ACC112 (cell line): ENCODE measurements at regions not wholly inside any gene's neighbourhood (a gene's known extent, or its start where the extent isn't known, plus 50 kb on each side); places are given as distances from the start of the nearest gene placed in this dataset.

ENCODE experiments used
- H2AFZ ChIP-seq: fragments of 200-600 bp; sonication (generic); one replicate; pipeline ENCODE4 v1.6.0; 2017; ENCODE audit warnings: antibody characterized with exemption, low read length; ENCODE audit not compliant: unreplicated experiment
- H3K27ac ChIP-seq: fragments of 200-600 bp; sonication (generic); 2 replicates; pipeline ENCODE4 v1.5.1; 2014; ENCODE audit warnings: low read depth, mild to moderate bottlenecking, antibody characterized with exemption, low read length, moderate library complexity
- H3K27me3 ChIP-seq: fragments of 200-600 bp; sonication (generic); 2 replicates; pipeline ENCODE4 v1.6.1; 2014; ENCODE audit warnings: mild to moderate bottlenecking, antibody characterized with exemption, low read length, moderate library complexity, mixed read lengths; ENCODE audit not compliant: insufficient read depth
- H3K36me3 ChIP-seq: fragments of 200-600 bp; sonication (generic); 2 replicates; pipeline ENCODE4 v1.6.1; 2016; ENCODE audit warnings: mild to moderate bottlenecking, antibody characterized with exemption, low read length, moderate library complexity, mixed read lengths; ENCODE audit not compliant: insufficient read depth
- H3K4me1 ChIP-seq: fragments of 200-600 bp; sonication (generic); one replicate; pipeline ENCODE4 v1.6.1; 2016; ENCODE audit warnings: low read length, mixed read lengths; ENCODE audit not compliant: insufficient read depth, unreplicated experiment, control insufficient read depth
- H3K4me3 ChIP-seq: fragments of 200-600 bp; sonication (generic); 2 replicates; pipeline ENCODE4 v1.5.1; 2014; ENCODE audit warnings: mild to moderate bottlenecking, low read depth, low read length
- H3K79me2 ChIP-seq: fragments of 200-600 bp; sonication (generic); one replicate; pipeline ENCODE4 v1.6.0; 2016; ENCODE audit warnings: low read length; ENCODE audit not compliant: control insufficient read depth, unreplicated experiment, insufficient read depth

DNA sequence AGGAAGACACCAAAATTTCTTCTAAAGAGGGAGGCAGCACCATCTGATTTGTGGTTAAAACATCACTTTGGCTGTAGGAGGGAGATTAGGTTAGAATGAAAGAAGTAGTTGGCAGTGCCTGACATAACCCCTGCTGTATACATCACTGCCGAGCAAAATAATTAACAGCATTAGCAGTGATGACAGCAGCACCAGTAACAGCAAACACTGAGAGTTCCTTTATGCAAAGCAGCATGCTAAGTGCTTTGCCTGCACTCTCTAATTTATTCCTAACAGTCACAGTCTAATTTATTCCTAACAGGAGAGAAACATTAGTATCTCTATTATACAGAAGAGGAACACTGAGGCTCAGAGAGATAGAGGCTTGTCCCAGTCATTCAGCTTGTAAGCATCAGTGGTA is 1469.7 kb downstream of the AACS start:
- H3K4me3 ChIP-seq, result no peak overlapping the region
- no peak overlapping the region for H2AFZ ChIP-seq
- H3K4me1 ChIP-seq, result no peaks in the 10 kb centered on the region
- no peaks in the 10 kb centered on the region for H3K27me3 ChIP-seq
- H3K27ac ChIP-seq, result no peak overlapping the region
- H3K79me2 ChIP-seq, result no peaks in the 10 kb centered on the region
- no peaks in the 10 kb centered on the region for H3K36me3 ChIP-seq

DNA sequence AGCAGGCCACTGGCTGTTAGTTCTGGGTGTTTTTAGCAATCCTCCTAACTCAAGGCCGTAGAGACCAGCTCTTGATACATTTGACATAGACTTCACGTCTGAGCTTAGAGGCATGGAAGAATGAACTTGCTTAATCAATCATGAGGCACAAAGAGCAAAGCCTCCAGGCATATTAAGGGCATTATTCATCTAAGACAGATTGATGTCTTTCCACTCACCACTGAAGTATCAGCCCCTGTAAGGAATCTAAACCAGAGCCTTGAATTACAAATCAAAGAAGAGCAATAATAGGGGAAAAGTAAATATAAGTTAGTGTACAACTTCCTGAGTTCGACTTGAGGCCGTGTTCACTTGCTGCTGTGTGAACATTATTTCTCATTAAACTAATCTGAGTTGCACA is 1470.7 kb downstream of the AACS start:
- Histone ChIP-seq H3K4me1 (no peaks in the 10 kb centered on the region), H3K4me3 (no peak overlapping the region), H3K27me3 (no peaks in the 10 kb centered on the region)

DNA sequence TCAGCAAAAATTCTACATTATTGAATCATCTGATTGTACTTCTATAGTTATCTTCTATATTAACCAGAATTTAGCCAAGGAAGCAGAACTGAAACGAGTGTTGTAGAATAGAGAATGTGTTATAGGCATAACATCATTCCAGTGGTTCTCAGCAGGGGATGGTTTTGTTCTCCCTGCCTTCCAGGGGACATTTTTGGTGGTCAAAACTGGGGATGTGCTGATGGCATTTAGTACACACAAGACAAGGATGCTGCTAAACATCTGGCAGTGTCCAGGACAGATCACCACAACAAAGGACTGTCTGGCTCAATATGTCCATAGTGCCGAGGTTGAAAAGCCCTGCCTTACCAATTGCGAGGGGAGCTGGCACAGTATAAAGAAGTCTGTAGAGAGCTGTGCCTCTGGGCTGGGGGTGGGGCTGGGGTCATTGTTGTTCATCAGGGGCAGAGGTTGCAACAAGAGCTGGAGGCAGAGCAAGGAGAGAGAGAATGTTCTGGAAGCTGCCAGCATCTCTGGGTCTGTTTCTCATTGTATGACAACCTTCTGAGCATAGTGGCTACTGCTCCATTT is 1472.8 kb downstream of the AACS start:
- H3K79me2 ChIP-seq, result no peaks in the 10 kb centered on the region
- no peak overlapping the region for H3K4me3 ChIP-seq

More for the DNA sequence above, 1470.7 kb downstream of the AACS start:
- Histone ChIP-seq H3K27ac (no peak overlapping the region), H3K36me3 (no peaks in the 10 kb centered on the region), H2AFZ (no peak overlapping the region), H3K79me2 (no peaks in the 10 kb centered on the region)

DNA sequence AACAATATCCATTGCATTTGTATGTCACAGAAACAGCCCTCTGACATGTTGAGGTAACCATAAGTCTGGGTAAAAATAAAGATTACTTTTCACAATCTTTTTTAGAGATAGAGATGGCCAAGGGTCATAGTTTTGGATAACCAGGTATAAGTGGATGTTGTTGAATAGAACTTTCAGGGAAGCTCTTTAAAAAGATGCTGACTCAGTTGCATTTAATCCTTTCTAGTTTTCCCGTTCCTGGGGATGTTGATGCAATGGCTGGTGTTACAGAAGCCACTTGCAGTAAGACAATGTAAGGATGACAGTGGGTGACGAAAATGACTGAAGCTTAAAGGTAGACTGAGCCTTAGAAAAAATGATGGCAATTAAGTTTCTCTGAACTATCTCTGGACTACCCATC is 1473.7 kb downstream of the AACS start:
- no peaks in the 10 kb centered on the region for H3K4me1 ChIP-seq
- no peak overlapping the region for H3K27ac ChIP-seq
- H3K79me2 ChIP-seq, result no peaks in the 10 kb centered on the region
- no peak overlapping the region for H2AFZ ChIP-seq
- H3K27me3 ChIP-seq, result no peaks in the 10 kb centered on the region
- H3K36me3 ChIP-seq, result no peaks in the 10 kb centered on the region
- H3K4me3 ChIP-seq, result no peak overlapping the region

More for the DNA sequence above, 1472.8 kb downstream of the AACS start:
- H2AFZ ChIP-seq, result no peak overlapping the region
- H3K36me3 ChIP-seq, result no peaks in the 10 kb centered on the region
- H3K27me3 ChIP-seq, result no peaks in the 10 kb centered on the region
- no peak overlapping the region for H3K27ac ChIP-seq
- no peaks in the 10 kb centered on the region for H3K4me1 ChIP-seq

DNA sequence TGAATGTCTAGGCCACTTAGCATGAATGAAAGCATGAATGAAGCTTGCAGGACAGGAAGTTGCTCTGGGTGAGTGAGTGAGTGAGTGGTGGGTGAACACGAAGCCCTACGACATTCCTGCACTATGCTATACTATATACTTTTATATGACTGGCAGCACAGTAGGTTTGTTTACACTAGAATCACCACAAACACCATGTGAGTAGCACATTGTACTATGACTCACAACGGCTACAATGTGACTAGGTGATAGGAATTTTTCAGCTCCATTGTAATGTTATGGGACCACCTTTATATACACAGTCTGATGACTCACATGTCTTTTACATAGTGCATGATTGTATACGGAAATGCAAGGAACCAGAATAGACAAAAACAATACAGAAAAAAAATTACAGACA is 1480.2 kb downstream of the AACS start:
- Histone ChIP-seq H3K27ac (no peak overlapping the region), H3K27me3 (no peaks in the 10 kb centered on the region), H3K36me3 (no peaks in the 10 kb centered on the region), H2AFZ (no peak overlapping the region), H3K4me1 (peaks cover 3% of the 10 kb centered on the region), H3K4me3 (no peak overlapping the region), H3K79me2 (no peaks in the 10 kb centered on the region)

DNA sequence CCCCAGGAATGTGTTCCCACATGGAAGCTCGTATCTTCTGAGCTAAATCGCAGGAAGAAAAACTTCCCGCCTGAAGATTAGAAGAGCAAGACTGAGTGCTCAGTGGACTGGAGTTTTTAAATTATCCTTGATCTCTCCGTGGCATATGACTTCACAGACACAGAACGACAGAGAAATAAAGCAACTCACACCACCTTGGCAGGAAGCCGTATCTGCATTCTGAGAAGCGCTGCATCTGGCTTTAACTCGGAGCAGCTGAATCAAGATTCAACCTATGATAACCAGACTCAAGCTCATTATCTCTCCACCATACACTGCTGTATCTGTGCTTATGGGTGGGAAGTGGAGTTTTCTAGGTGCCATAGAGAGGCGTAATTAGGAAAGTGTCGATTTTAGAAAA is 1482.7 kb downstream of the AACS start:
- H3K27ac ChIP-seq, result no peak overlapping the region
- peak overlapping the region; percentile 36 for H2AFZ ChIP-seq
- no peaks in the 10 kb centered on the region for H3K36me3 ChIP-seq
- peak overlapping the region; percentile 56 for H3K4me3 ChIP-seq
- H3K27me3 ChIP-seq, result no peaks in the 10 kb centered on the region
- H3K4me1 ChIP-seq, result peaks cover 3% of the 10 kb centered on the region
- no peaks in the 10 kb centered on the region for H3K79me2 ChIP-seq

DNA sequence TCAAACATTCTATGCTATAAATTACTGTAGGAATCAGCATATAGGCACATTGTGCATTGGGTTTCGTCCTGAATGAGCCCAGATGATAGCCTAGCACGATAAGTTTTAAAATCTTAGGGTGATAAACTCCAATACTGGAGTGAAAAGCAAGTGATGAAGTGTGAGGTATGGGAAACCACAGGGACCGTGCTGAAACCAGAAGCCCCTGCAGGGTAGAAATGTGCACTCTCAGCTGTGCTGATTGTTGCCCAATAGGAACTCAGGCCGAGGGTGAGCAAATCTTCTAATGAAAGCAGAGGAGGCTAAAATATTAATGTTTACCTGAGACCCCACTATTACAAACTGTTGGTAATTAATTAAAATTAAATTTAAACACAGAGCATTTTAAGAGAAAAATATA is 1486.6 kb downstream of the AACS start:
- H3K79me2 ChIP-seq, result no peaks in the 10 kb centered on the region
- no peak overlapping the region for H2AFZ ChIP-seq
- no peak overlapping the region for H3K4me3 ChIP-seq
- no peak overlapping the region for H3K27ac ChIP-seq
- H3K36me3 ChIP-seq, result no peaks in the 10 kb centered on the region
- H3K27me3 ChIP-seq, result no peaks in the 10 kb centered on the region
- H3K4me1 ChIP-seq, result peaks cover 3% of the 10 kb centered on the region

DNA sequence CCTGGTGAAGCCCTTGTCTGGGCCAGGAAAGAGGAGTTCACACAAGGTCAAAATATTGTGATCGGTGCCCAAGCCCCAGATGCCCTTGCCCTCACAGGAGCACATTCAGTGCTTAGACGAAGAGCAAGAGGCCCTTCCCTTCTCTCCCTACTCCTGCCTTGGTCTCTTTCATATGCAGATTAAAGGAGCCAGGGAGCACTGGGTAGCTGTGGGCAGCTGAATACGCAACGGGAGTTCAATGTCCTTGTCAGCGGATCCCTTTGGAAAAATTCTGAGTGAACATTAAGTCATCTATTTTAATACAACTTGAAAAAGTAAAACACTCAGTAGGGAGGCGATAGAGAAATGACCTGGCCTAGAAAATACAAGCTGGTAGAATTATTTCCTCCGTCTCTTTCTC is 1489.4 kb downstream of the AACS start:
- Histone ChIP-seq H3K4me3 (no peak overlapping the region), H3K79me2 (no peaks in the 10 kb centered on the region), H3K36me3 (no peaks in the 10 kb centered on the region), H3K27ac (no peak overlapping the region), H3K27me3 (no peaks in the 10 kb centered on the region), H2AFZ (no peak overlapping the region), H3K4me1 (no peaks in the 10 kb centered on the region)

DNA sequence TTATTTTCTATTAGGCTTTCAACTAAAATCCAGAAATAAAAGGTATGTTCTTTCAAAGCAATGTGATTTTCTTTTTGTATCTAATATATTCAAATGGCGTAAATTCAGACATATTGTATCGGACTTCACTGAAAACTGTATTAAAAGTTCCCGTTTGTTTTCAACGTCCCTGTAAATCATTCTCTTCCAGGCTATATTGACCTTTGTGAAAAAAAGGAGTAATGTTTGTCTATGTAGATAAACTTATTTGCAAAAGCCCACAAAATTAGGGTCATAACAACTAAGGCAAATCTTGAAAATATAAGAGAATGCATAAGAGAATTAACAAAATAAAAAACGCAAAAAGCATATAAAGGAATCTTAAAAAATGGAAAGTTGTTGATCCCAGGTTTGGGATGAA is 1492.4 kb downstream of the AACS start:
- H3K79me2 ChIP-seq, result no peaks in the 10 kb centered on the region
- no peak overlapping the region for H2AFZ ChIP-seq
- H3K36me3 ChIP-seq, result no peaks in the 10 kb centered on the region
- H3K27ac ChIP-seq, result no peak overlapping the region
- no peaks in the 10 kb centered on the region for H3K4me1 ChIP-seq
- H3K27me3 ChIP-seq, result no peaks in the 10 kb centered on the region
- H3K4me3 ChIP-seq, result no peak overlapping the region

DNA sequence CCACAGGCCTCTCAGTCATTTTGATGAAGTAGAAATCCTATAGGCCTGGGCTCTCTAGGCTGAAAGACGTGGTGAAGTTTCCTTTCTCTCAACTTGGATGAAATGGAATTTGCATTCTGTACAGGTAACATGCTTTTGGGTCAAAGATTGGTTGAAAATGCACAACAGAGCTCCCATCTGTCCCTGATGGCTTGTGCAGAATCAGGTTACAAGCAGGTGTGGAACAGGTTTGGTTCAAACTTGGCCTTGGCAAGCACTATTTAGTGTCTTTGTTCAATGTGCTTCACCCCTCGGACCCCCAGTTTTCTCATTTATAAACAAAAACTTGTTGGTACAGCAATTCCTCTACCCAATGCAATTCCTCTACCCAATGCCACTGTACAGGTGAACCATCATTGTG is 1493.0 kb downstream of the AACS start:
- no peak overlapping the region for H2AFZ ChIP-seq
- H3K79me2 ChIP-seq, result no peaks in the 10 kb centered on the region
- H3K36me3 ChIP-seq, result no peaks in the 10 kb centered on the region
- H3K4me1 ChIP-seq, result no peaks in the 10 kb centered on the region
- H3K4me3 ChIP-seq, result no peak overlapping the region
- no peaks in the 10 kb centered on the region for H3K27me3 ChIP-seq
- H3K27ac ChIP-seq, result no peak overlapping the region

DNA sequence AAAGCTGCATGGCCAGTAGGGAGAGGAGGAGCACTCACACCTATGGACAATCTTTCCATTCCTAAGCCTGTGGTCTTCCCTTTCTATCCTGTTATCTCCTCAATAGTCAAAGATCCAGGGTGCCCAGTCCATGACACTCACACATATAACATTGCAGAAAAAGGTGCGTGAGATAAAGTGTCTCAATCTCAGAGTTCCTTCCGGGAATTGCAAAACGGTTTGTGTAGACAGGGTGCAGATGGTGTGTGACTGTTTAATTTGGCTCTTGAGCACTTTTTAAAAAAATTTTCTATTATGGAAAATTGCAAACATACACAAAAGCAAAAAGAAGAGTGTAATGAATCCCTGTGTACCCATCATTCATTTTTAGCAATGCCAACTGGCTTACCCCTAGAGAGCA is 1493.6 kb downstream of the AACS start:
- no peaks in the 10 kb centered on the region for H3K79me2 ChIP-seq
- no peak overlapping the region for H3K27ac ChIP-seq
- H3K36me3 ChIP-seq, result no peaks in the 10 kb centered on the region
- H3K4me1 ChIP-seq, result no peaks in the 10 kb centered on the region
- H3K27me3 ChIP-seq, result no peaks in the 10 kb centered on the region
- no peak overlapping the region for H3K4me3 ChIP-seq
- H2AFZ ChIP-seq, result no peak overlapping the region
